ENCODE measurements at regions not wholly inside any gene's neighbourhood (a gene's known extent, or its start where the extent isn't known, plus 50 kb on each side); places are given as distances from the start of the nearest gene placed in this dataset.

GRCh38 chr1:5809207-5809788 is 182.9 kb downstream of the NPHP4 start:
- TF ChIP-seq CTCF (IDR thresholded peaks at IDR 0.05) (no peak), POLR2A (IDR thresholded peaks at IDR 0.05) (no peak)

All from right lobe of liver (tissue), 4 donors.